ENCODE measurements at regions not wholly inside any gene's neighbourhood (a gene's known extent, or its start where the extent isn't known, plus 50 kb on each side); places are given as distances from the start of the nearest gene placed in this dataset.

DNA sequence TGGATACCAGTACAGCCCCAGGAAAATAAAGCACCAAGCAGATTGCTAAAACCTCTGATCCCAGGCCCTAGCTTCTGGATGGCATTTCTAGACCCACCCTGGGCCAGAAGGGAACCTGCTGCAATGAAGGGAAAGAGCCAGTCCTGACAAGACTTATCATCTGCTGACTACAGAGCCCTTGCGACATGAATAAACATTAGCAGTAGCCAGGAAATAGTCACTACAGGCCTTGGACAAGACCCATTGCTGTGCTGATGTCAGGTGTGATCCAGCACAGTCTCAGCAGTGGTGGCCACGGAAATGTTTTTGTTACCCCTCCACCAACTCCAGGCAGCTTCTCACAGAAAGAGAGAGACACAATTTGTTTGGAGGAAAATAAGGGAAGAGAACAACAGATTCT, 399.3 kb downstream of the HAO1 start:
- Histone ChIP-seq H3K14ac (replicated peaks; ENCODE audit: low read depth, low read length) (no peak overlapping the region), H2AK5ac (ENCODE audit: low read depth, low read length) (no peak overlapping the region), H4K91ac (ENCODE audit: insufficient read depth, low read depth, low read length) (no peak overlapping the region), H3K79me1 (ENCODE audit: low read depth in 1 of 2, low read length in 2 of 2) (no peaks in the 10 kb centered on the region), H4K20me1 (ENCODE audit: insufficient read depth, low read length) (no peaks in the 10 kb centered on the region), H2AFZ (replicated peaks; ENCODE audit: low read length, poor library complexity) (no peak overlapping the region), H3K23ac (ENCODE audit: low read depth, low read length) (no peak overlapping the region), H3K18ac (ENCODE audit: low read depth, low read length) (no peak overlapping the region), H3K27me3 (ENCODE audit: control insufficient read depth, insufficient read depth, low read length) (no peaks in the 10 kb centered on the region), H3K56ac (ENCODE audit: extremely low read depth, insufficient read depth, low read length) (no peak overlapping the region), H3K36me3 (ENCODE audit: control insufficient read depth, insufficient read depth, low read length) (no peaks in the 10 kb centered on the region), H3K9me3 (ENCODE audit: control insufficient read depth, insufficient read depth, low read length) (no peaks in the 10 kb centered on the region; the same call in 1 of the 2 replicates), H2BK15ac (ENCODE audit: low read depth, low read length) (no peak overlapping the region), H3K4ac (ENCODE audit: low read depth, low read length) (no peak overlapping the region), H3K9ac (ENCODE audit: low read depth, low read length) (no peak overlapping the region), H2BK120ac (ENCODE audit: low read depth, low read length) (no peak overlapping the region), H4K8ac (ENCODE audit: low read depth in 2 of 2, low read length in 2 of 2) (no peak overlapping the region), H3K9me1 (ENCODE audit: insufficient read depth, low read length) (no peaks in the 10 kb centered on the region), H3K27ac (ENCODE audit: insufficient read depth, low read length) (no peak overlapping the region), H4K5ac (ENCODE audit: low read depth, low read length) (no peak overlapping the region), H2BK20ac (ENCODE audit: low read depth, low read length) (no peak overlapping the region), H3K4me2 (ENCODE audit: low read depth, low read length) (no peak overlapping the region), H3K4me1 (ENCODE audit: control insufficient read depth, insufficient read depth, low read length) (no peaks in the 10 kb centered on the region), H3K4me3 (ENCODE audit: insufficient read depth, low read depth, low read length) (no peak overlapping the region), H2AK9ac (replicated peaks; ENCODE audit: low read depth, low read length, poor library complexity) (no peak overlapping the region), H2BK5ac (ENCODE audit: low read depth, low read length, poor library complexity, severe bottlenecking) (no peak overlapping the region)
- DNase-seq (no peak), ATAC-seq (ENCODE audit: low read depth) (no peak)
- no TSS peak for BruUV-seq (replicated peaks)
- intact Hi-C loops (cut with micrococcal nuclease): no loop called here
- ChIA-PET CTCF (no interaction called here), POLR2A (ENCODE audit: unreplicated experiment) (no interaction called here)
- in situ Hi-C loops (cut with MboI; ENCODE audit: low sequenced_read_pairs): no loop called here
- TF ChIP-seq NFE2L2 (IDR thresholded peaks at IDR 0.05; ENCODE audit: low read depth, low read length): no peak
- no peak for TF ChIP-seq POLR2A (IDR thresholded peaks at IDR 0.05; ENCODE audit: low read depth, low read length)
- no peak for TF ChIP-seq CEBPB (IDR thresholded peaks at IDR 0.05; ENCODE audit: low read depth, low read length)
- TF ChIP-seq, protein P1, sequence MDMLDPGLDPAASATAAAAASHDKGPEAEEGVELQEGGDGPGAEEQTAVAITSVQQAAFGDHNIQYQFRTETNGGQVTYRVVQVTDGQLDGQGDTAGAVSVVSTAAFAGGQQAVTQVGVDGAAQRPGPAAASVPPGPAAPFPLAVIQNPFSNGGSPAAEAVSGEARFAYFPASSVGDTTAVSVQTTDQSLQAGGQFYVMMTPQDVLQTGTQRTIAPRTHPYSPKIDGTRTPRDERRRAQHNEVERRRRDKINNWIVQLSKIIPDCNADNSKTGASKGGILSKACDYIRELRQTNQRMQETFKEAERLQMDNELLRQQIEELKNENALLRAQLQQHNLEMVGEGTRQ (IDR thresholded peaks at IDR 0.05; ENCODE audit: low read depth, low read length): no peak
- TF ChIP-seq RAD21 (IDR thresholded peaks at IDR 0.05; ENCODE audit: low read length): no peak
- no peak for TF ChIP-seq CHD1 (IDR thresholded peaks at IDR 0.05; ENCODE audit: low read depth, low read length)
- TF ChIP-seq MAFK (IDR thresholded peaks at IDR 0.05; ENCODE audit: low read depth, low read length): no peak
- no peak for TF ChIP-seq RFX5 (IDR thresholded peaks at IDR 0.05; ENCODE audit: low read depth, low read length)
- no peak for TF ChIP-seq CTCF (conservative IDR thresholded peaks at IDR 0.05; ENCODE audit: low read depth, low read length)
- TF ChIP-seq RCOR1 (IDR thresholded peaks at IDR 0.05; ENCODE audit: insufficient replicate concordance, low read length): no peak
- WGBS, 2 experiments (ENCODE audit: extremely low coverage in 2 of 2, insufficient read length in 1 of 2): no CpG with 5 or more reads among the region's 2 CpGs
- dilution Hi-C loops (cut with HindIII; ENCODE audit: low sequenced_read_pairs, unreplicated experiment): no loop called here
